ENCODE measurements at regions not wholly inside any gene's neighbourhood (a gene's known extent, or its start where the extent isn't known, plus 50 kb on each side); places are given as distances from the start of the nearest gene placed in this dataset.
"Not testable (repeated sequence)": the region's sequence is repeated elsewhere in the genome, so short reads cannot be mapped to it uniquely, and the experiment has no call there.

DNA sequence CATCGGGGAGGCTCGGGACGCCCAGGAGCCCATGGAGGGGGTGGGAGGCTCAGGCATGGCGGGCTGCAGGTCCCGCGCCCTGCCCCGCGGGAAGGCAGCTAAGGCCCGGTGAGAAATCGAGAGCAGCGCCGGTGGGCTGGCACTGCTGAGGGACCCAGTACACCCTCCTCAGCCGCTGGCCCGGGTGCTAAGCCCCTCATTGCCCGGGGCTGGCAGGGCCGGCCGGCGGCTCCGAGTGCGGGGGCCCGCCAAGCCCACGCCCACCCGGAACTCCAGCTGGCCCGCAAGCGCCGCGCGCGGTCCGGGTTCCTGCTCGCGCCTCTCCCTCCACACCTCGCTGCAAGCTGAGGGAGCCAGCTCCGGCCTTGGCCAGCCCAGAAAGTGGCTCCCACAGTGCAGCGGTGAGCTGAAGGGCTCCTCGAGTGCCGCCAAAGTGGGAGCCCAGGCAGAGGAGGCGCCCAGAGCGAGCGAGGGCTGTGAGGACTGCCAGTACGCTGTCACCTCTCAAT, 195.0 kb upstream of the PIK3R1 start:
- not testable (repeated sequence) for DNase-seq

DNA sequence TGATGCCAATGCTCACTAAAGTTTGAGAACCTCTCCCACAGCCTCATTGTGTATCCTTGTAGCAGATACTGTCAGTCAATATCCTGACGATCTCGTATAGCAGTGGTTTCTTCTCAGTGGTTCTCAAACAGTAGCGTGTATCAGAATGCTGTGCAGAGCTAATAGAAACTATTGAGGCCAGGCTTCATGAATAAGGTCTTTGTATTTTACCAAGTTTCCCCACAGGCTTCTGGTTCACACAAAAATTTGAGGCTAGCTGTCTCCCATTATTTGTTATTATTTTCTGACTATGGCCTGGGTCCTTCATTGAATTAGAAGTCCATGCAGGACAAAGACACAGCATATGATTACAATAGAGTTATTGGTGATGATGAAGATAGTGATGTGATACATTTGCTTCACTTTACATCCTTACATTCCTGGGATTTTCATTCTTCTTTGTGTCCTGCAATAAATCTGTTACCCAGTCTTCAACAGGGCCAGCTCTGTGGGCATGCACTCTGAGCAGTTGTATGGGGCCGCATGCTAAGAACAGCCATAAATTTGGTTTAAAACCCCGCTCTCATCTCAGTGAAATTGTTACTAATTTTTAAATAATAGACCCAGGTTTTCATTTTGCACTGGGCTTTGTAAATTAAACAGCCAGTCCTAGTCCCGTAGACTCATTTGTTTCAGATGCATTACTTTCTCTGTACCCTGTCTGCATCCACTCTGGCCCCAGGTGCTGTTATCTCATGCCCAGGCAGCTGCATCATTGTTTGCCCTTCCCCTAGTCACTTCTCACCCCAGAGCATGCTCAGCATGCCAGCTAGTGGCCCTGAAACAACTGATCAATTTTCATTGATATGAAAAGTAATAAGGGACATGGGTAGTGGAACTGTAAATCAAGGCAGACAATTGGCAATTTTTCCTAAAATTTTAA, 199.9 kb upstream of the PIK3R1 start:
- no peak for DNase-seq

DNA sequence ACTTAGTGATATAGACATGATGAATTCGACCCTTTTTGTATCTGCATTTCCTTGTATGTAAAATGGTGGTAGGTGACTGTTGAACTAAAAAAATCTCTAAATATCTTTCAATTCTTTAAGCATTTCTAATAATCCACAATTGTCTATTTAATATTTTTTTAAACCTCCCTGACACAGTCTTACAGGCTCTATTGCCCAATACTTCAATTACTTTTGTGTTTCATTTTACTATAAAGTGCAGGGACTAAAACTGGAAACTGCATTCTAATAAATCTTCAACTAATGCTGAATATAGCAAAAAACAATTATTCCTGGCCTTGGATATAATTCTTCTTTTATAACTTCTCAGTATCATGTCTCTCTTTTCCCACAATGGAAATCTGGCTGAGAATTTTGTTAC, 202.7 kb upstream of the PIK3R1 start:
- no peak for DNase-seq

DNA sequence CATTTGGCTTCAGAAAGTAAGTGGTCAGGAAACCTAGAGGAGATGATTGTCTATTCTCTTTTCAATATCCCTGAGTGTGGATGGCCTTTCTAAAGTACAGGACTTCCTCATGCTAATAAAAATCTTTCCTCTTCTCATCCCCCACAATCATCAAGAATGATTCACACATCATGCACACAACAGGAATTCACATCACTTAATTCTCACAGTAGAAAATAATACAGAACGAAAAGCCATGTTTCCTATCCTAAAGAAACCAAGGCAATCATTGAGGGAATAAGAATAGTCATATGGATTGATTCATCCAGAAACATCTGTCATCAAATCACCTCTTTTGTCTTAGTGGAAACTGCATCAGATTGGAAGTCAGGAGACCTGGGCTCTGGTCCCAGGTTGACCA, 203.1 kb upstream of the PIK3R1 start:
- no peak for DNase-seq

DNA sequence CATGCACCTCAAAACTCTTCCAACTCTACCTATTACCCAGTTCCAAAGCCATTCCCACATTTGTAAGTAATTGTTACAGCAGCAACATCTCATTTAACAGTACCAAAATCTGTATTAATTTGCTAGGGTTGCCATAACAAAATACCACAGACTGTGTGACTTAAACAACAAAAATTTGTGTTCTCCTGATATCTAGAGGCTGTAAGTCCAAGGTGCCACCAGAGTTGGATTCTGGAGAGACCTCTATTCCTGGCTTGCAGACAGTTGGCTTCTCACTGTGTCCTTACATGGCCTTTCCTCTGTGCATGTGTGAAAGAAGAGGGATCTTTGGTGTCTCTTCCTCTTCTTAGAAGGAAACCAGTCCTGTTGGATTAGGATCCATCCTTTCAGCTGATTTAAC, 203.8 kb upstream of the PIK3R1 start:
- DNase-seq = no peak

DNA sequence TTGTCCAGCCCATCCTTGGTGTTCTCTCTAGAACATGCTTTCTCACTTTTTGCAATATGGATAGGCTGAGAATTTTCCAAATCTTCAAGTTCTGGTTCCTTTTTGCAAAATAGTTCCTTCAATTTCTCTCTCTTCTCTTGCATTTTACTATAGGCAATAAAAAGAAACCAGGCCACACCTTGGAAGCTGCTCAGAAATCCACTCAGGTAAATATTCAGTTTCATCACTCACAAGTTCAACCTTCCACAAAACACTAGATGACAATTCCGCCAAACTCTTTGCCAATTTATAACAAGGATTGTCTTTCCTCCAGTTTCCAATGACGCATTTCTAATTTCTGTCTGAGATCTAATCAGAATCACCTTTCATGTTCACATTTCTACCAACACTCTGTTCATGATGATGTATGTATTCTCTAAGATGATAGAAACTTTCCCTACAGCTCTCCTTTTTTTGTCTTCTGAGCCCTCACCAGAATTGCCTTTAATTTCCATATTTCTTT, 204.2 kb upstream of the PIK3R1 start:
- DNase-seq = no peak

DNA sequence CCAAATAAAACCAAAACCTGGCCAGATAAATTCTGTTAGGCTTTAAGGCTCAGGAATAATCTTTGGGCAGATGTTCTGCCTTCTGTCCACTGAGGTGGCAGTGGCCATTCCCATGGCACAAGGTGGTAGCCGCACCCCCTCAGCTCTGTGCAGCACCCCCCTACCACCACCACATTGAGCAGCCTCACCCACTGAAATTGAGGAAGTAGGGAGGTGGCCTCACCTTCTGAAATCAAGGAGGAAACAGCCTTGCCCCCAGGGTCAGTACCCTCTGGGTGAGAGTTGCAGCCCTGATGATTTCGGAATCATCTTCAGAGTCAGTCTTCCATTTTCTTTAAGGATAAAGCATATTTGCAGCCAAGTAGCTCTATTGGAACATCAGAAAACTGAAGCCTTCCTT, 204.8 kb upstream of the PIK3R1 start:
- no peak for DNase-seq

DNA sequence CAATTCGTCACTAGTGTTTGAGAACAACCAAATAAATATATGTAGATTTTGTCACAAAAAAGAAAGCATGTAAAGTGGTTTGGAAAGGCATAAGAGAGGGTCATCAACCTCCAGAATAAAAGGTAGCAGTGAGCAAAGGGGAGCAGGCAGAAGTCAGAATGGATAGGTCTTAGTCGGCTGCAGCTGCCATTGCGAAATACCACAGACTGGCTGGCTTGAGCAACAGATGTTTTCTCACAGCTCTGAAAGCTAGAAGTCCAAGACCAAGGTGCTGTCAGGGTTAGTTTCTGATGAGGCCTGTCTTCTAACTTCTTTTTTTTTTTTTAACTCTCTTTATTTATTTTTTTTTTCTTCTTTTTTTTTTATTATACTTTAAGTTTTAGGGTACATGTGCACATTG, 208.1 kb upstream of the PIK3R1 start:
- DNase-seq = no peak

DNA sequence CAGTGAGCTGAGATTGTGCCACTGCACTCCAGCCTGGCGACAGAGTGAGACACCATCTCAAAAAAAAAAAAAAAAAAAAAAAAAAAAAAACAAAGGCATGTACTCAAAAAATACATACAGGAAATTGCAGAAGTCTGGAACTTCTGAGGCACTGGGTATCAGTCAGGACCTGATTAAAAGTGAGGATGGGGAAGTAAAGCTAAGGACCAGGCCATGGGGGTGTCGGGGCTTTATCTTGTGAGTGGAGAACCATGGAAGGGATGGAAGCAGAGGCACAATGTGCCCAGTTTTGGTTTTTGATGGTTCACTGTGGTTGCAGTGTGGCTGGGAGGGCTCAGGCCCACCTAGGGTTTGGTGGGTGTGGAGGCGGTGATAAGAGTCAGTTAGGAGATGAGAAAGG, 212.7 kb upstream of the PIK3R1 start:
- DNase-seq = no peak

DNA sequence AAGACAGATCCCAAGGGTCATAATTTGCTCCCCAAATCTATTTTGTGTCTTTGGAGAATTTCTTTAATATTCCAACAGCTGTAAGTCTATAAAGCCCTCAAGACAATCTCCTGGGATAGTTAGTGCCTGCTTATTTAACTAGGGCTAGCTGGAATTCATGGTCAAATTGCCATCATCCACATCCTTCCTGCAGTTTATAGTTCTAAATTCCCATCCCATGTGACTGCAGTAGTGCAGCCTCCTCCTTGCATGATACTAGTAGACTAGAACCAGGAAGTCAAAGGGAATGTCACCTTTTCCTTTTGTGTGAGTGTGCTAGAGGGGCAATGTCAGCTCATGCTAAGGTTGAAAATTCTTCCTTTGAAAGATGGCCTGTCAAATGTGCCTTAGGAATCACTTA, 214.8 kb upstream of the PIK3R1 start:
- no peak for DNase-seq

DNA sequence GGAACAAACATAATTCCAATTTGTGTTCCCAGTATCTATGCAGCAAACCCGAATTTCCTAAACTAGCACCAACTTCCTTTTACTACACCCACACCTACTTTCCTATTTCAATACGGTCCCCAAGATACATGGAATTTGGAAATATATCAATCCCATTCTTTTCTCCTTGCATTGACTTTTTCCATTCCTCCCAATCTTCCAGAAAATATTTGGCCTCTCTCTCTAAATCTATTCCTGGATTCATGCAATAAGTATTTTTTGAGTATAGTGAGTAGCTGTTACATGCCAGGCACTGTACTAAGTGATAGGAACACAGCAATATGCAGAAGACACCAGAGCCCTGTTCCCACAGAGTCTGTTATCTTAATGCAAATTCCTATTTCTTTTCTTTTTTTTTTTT, 216.2 kb upstream of the PIK3R1 start:
- DNase-seq = no peak

DNA sequence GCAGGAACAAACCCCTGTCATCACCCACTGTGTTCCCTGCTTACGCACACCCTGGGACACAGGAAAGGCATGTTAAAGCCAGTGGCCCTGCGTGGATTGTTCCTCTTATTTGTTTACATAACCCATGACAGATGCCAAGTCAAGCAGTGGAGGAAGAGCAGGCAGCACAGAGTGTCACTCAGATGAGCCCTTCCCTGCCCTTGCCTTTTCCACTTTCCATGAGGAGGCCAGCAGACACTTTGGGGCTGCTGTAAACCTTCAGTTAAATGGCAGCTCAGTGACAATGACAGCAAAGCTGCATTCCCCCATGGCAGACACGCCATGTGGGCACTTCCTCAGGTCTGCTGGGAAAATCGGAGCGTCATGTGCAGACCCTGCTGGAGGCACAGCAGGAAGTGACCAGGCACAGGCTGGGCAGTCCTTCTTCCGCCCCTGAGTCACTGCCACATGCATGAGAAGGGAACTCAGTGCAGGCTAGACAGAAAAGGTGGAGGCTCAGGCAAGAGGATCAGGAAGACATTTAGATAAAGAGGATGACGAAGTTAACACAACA, 216.8 kb upstream of the PIK3R1 start:
- no peak for DNase-seq

DNA sequence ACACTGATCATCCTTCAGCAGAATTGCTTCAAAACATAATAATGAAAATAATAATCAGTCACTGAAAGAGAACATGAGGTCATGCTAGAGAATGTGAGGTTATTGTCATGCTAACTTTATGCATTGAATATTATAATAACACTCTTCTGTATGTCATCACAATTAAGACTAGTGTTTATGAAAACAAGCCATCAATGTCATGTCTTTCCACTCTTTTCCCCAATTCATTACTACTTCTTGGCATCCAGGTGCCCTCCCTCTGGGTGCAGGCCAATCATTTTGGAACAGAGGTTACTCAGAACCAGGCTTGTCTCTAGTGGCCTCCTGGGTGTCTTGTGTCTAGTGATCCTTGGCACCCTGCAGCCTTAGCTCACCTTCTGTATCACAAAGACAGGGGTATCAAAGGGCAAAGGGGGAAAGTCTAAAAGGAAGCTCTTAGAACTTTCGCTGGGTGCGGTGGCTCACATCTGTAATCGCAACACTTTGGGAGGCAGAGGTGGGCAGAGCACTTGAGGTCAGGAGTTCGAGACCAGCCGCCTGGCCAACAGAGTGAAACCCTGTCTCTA, 217.6 kb upstream of the PIK3R1 start:
- DNase-seq = no peak

DNA sequence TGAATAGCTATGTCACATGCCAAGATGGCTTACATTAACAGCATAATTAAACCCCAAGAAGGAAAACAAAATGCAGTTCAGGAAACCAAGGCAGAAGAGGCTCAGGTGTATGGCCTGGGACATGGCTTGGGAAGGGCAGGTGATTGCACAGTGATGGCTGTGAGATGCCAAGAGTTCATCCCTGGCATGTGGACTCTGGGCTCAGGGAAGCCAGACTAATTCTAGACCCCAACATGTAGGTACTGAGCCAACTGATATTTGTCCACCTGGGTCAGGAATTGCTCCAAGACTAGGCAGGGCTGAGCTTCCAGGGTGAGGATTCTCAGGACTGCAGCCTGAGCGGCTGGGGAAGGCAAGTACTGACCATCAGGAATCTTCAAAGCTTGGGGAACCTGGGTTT, 218.4 kb upstream of the PIK3R1 start:
- no peak for DNase-seq

DNA sequence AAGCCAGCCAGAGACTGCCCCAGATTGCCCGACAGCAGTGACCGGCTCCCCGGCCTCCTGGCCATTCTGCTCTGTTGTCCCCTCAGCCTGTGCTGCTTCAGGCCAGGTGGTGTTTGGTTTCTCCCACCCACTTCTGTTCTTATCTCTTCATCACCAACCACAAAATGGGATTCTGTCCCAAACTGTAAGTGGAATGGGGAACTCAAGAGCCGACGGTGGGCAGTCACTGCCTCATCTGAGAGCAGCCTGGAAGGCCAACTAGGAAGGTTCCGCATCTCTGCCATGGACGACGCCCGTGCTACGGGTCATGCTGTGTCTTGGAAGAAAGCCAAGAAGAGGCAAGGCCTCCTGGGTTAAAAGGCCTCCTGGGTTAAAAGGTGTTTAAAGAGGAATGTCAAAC, 219.0 kb upstream of the PIK3R1 start:
- no peak for DNase-seq

DNA sequence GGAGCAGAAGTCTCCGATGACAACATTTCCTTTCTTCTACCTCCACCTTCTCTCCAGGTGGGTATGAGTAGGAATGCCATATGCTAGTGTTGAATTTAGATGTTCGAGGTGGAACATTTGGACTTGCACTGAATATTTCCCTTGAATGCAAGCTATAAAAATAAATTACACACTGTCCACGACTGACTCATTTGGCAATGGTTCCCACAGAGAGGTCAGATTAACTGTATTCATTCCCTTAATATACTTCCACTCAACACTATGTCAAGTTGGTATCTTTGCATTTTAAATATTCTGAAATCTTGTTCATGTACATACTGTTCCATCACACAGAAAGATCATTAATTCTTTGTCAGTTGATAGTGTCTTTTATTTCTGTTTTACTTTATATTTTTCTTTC, 222.6 kb upstream of the PIK3R1 start:
- no peak for DNase-seq

DNA sequence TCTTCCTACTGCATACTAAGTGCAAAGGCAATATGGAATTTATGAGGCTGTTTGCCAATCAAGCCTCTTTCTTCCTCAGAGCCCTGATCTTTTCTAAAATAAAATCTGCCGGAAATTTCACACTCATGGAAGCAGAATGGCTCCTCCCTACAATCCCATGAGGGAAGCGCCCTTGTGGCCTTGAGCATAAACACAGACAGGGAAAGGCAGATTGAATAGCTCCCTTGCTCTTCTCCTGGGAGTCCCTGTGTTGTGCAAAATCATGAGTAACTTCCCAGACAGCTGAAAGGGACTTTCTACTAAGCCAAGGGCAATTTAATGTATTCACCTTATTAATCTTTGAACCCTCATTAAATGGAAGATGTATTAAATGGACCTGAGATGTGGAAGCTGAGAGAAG, 226.1 kb upstream of the PIK3R1 start:
- DNase-seq = no peak

DNA sequence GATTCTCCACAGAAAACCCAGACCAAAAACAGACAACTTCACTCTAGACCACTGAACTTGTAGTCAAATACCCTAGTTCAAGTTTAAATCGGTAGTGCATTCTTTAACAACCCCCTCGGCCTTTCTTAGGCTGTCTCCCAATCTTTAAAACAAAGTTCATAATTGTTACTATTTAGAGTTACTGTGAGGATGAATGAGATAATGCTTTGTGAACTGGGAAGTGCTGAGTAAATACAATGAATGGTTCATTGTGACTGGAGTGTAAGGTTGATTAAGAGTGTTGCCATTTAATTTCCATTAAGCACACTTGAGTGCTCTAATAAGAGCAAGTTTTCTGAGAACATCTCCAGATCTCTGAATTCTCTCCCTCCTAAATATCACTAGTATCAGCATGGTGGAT, 228.8 kb upstream of the PIK3R1 start:
- no peak for DNase-seq

DNA sequence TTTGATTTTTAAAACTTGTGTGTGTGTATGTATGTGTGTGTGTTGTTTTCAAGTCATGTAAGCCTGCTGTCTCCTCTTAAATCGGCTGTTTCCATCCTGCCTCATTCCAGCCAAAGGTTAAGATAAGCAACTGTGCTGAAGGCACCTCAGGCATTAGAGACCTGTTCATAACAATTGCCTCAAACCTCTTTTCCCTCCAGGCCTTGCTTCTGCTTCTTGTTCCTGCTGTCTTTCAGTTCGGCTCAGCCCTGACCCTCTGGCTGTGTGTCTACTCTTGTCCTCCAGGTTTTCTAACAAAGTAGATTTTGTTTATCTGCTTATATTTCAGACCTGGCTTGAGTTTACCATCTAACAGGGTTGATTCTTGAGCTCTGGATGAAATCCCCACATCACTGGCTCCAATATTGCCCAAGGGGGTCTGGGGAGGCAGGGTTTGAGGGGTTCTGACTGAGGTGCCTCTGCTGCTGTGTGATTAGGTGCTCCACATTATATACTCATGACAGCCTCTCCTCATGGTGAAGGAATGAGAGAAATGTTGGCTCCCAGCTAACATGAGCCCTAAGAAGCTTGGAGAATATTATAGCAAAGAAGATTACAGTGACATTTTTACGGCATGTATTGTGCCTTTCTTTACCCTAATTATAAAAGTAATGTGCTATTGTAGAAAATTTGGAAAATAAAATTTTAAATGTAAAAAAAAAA, 229.7 kb upstream of the PIK3R1 start:
- DNase-seq = no peak

DNA sequence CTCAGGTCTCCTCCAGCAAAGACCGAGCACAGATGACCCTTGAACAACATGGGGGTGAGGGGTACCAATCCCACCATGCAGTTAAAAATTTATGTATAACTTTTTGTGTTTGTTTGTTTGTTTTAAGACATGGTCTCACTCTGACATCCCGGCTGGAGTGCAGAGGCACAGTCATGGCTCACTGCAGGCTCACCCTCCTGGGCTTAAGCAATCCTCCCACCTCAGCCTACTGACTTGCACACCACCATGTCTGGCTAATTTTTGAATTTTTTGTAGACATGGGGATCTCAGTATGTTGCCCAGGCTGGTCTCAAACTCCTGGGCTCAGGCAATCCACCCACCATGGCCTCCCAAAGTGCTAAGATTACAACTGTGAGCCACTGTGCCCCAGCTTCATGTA, 231.0 kb upstream of the PIK3R1 start:
- no peak for DNase-seq

DNA sequence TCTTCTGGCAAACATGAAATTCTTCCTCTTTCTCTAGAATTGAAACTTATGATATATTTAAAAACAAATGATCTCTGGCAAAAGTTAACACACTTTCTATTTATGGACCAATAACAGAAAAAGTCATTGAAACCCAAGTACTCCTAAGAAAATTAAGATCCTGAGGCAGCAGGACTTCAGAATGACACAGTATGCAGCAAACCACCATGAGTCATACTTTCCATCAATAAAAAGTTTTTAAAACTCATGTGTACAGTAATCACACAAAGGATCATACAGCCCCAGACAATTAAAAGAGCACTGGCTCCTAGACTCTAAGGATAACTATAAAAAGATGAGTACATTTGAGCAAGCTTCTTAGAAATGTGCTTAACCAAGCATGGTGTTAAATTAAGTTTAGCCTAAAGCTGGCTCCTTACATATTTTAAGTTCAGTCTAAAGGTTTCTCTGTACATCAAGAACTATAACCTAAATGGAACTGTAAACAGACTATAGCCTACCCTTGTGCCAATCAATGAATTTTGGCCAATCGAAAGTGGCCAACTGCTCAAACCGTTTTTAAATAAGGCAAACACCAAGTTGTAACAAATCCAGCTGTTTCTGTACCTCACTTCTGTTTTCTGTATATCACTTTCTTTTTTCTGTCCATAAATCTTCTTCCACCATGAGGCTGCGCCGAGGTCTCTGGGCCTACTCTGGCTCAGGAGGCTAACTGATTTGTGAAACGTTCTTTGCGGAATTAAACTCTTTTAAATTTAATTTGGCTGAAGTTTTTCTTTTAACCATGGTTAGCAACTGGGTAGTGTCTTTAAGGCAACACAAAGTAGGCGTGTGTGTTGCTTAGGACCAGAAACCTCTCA, 232.1 kb upstream of the PIK3R1 start:
- DNase-seq = no peak

DNA sequence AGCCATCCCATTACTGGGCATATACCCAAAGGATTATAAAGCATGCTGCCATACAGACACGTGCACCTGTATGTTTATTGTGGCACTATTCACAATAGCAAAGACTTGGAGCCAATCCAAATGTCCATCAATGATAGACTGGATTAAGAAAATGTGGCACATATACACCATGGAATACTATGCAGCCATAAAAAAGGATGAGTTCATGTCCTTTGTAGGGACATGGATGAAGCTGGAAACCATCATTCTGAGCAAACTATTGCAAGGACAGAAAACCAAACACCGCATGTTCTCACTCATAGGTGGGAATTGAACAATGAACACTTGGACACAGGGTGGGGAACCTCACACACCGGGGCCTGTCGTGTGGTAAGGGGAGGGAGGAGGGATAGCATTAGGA, 233.4 kb upstream of the PIK3R1 start:
- not testable (repeated sequence) for DNase-seq
